SK-N-MC (cell line): ENCODE measurements at regions not wholly inside any gene's neighbourhood (a gene's known extent, or its start where the extent isn't known, plus 50 kb on each side); places are given as distances from the start of the nearest gene placed in this dataset.

ENCODE experiments used
- EZH2 ChIP-seq: fragments of 200-600 bp; sonication (generic); IDR thresholded peaks from one replicate; pipeline ENCODE4 v1.6.1; 2017; ENCODE audit warnings: antibody characterized with exemption
- FOXP2 ChIP-seq: optimal IDR thresholded peaks from 2 replicates; pipeline ENCODE3; 2011; ENCODE audit warnings: mild to moderate bottlenecking, moderate library complexity; ENCODE audit not compliant: insufficient read depth; ENCODE audit errors: extremely low read length, control extremely low read depth
- POLR2AphosphoS5 ChIP-seq: IDR thresholded peaks from 2 replicates; pipeline ENCODE4 v1.6.1; 2012; ENCODE audit warnings: mild to moderate bottlenecking, low read depth, low read length, borderline replicate concordance

DNA sequence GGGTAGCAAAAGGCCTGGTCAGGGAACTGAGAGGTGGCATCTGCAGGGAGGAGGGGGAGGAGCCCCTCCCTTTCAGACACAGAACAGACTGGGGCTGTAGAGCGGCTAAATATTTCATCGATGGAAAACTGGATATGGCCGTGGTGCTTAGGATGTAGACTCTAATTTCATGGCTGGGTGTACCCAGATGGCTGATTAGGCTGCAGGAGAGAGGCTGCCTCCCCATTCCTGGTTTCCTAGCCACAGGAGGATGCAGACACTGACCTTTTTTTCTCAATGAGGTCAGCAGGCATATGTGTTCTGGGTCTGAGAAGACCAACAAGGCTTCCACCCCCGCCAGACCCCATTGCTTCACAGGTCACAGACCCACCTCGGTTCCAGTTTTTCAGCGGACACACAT, 58.1 kb upstream of the CALM2 start:
- TF ChIP-seq POLR2AphosphoS5 = no peak
- no peak for TF ChIP-seq EZH2
- no peak for TF ChIP-seq FOXP2
